ENCODE measurements at regions not wholly inside any gene's neighbourhood (a gene's known extent, or its start where the extent isn't known, plus 50 kb on each side); places are given as distances from the start of the nearest gene placed in this dataset.

- TF ChIP-seq CTCF (IDR thresholded peaks at IDR 0.05; ENCODE audit: low read depth, low read length) (no peak), POLR2A (IDR thresholded peaks at IDR 0.05; ENCODE audit: extremely low read depth, insufficient read length) (no peak), MAX (IDR thresholded peaks at IDR 0.05; ENCODE audit: low read depth, low read length) (no peak)
Observed at GRCh38 chr18:69205925-69206324, 194.8 kb upstream of the DOK6 start.
